ENCODE measurements at regions not wholly inside any gene's neighbourhood (a gene's known extent, or its start where the extent isn't known, plus 50 kb on each side); places are given as distances from the start of the nearest gene placed in this dataset.
A peak's percentile ranks its signal among the peaks of the same experiment; 100 is the strongest.
"Not testable (repeated sequence)": the region's sequence is repeated elsewhere in the genome, so short reads cannot be mapped to it uniquely, and the experiment has no call there.

- DNase-seq: peak; percentile 23 to 28
These were observed 366.7 kb downstream of the BTG1 start for GRCh38 chr12:91778938-91779400.

- no peak for DNase-seq
These were observed 367.4 kb downstream of the BTG1 start for GRCh38 chr12:91778091-91778832.

- DNase-seq: no peak
These were observed 368.2 kb downstream of the BTG1 start for GRCh38 chr12:91777268-91777992.

- DNase-seq: no peak
These were observed 371.2 kb downstream of the BTG1 start for GRCh38 chr12:91774434-91774921.

GRCh38 chr12:91773749-91774429, 371.8 kb downstream of the BTG1 start:
- no peak for DNase-seq

- no peak for DNase-seq
These were observed 373.2 kb downstream of the BTG1 start for GRCh38 chr12:91772411-91772810.

GRCh38 chr12:91769736-91770135, 375.9 kb downstream of the BTG1 start:
- DNase-seq: no peak

- no peak for DNase-seq
These were observed 378.4 kb downstream of the BTG1 start for GRCh38 chr12:91767237-91767636.

- DNase-seq: no peak
These were observed 379.2 kb downstream of the BTG1 start for GRCh38 chr12:91766454-91766853.

- DNase-seq: no peak
These were observed 381.8 kb downstream of the BTG1 start for GRCh38 chr12:91763654-91764370.

GRCh38 chr12:91753649-91754048, 392.0 kb downstream of the BTG1 start:
- no peak for DNase-seq

- DNase-seq: no peak
These were observed 398.7 kb downstream of the BTG1 start for GRCh38 chr12:91746976-91747375.

GRCh38 chr12:91744597-91744996, 401.0 kb downstream of the BTG1 start:
- DNase-seq: no peak

- no peak for DNase-seq
These were observed 401.8 kb downstream of the BTG1 start for GRCh38 chr12:91743704-91744321.

GRCh38 chr12:91743280-91743679, 402.4 kb downstream of the BTG1 start:
- no peak for DNase-seq

GRCh38 chr12:91741932-91742331, 403.7 kb downstream of the BTG1 start:
- no peak for DNase-seq

- DNase-seq: not testable (repeated sequence)
These were observed 411.8 kb downstream of the BTG1 start for GRCh38 chr12:91733846-91734245.

GRCh38 chr12:91732086-91732485, 413.6 kb downstream of the BTG1 start:
- no peak for DNase-seq

- no peak for DNase-seq
These were observed 416.1 kb downstream of the BTG1 start for GRCh38 chr12:91729543-91729942.

GRCh38 chr12:91723191-91723590, 422.5 kb downstream of the BTG1 start:
- no peak for DNase-seq

GRCh38 chr12:91722072-91722471, 423.6 kb downstream of the BTG1 start:
- peak; percentile 1 to 6 for DNase-seq

GRCh38 chr12:91721023-91721422, 424.6 kb downstream of the BTG1 start:
- no peak for DNase-seq

All from stimulated activated CD4-positive, alpha-beta T cell treated with anti-CD3 and anti-CD28 coated beads, Interleukin-2, amount 100 ng/mL, for 48 hours (primary cell).